Cardiac muscle cell (in vitro differentiated cells and primary cell): ENCODE measurements at regions not wholly inside any gene's neighbourhood (a gene's known extent, or its start where the extent isn't known, plus 50 kb on each side); places are given as distances from the start of the nearest gene placed in this dataset.

ENCODE experiments used
- DNase-seq, 2 donors: peaks; one replicate each; pipeline versions ENCODE4 v3.0.0 to v3.0.0-alpha.2; 2010 to 2017; ENCODE audit warnings: low read depth in 1 of 2, low spot score in 1 of 2
- H3K27ac ChIP-seq: fragments of 200-600 bp; sonication (generic); 2 replicates; pipeline ENCODE4 v1.5.1; 2016
- H3K27me3 ChIP-seq: fragments of 200-600 bp; sonication (generic); 2 replicates; pipeline ENCODE4 v1.6.0; 2016; ENCODE audit warnings: control low read depth
- H3K36me3 ChIP-seq: fragments of 200-600 bp; sonication (generic); 2 replicates; pipeline ENCODE4 v1.5.1; 2016; ENCODE audit warnings: control low read depth
- H3K4me1 ChIP-seq: fragments of 200-600 bp; sonication (generic); 2 replicates; pipeline ENCODE4 v1.8.1; 2017; ENCODE audit warnings: low read depth, mild to moderate bottlenecking, mixed run types
- H3K4me3 ChIP-seq: fragments of 200-600 bp; sonication (generic); 2 replicates; pipeline ENCODE4 v1.5.1; 2016; ENCODE audit warnings: mild to moderate bottlenecking
- H3K9me3 ChIP-seq: fragments of 200-600 bp; sonication (generic); 2 replicates; pipeline ENCODE4 v1.5.1; 2017; ENCODE audit warnings: low read depth, mild to moderate bottlenecking, control low read depth
- TF ChIP-seq, protein P1 (sequence below): IDR thresholded peaks from 2 replicates; pipeline ENCODE4 v1.5.1; 2012; ENCODE audit warnings: low read depth, mild to moderate bottlenecking, low read length

DNA sequence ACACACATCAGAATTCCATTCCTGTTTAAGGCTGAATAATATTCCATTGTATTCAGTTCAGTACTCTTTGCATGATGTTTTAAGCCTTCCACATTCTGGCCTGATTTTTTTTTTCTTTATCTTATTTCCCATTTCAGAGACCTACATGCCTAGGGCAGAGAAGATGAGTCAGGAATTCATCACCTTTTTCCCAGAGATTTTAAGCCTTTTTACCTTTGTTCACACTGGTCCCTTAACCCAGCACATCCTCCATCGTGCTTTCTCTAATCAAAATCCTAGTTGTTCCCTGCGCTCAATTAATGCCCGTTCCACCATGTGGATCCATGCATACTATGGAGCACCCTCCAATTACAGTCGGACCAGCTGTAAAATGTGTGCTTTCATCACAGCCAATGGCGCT is 245.1 kb downstream of the DHX15 start:
- H3K36me3 ChIP-seq, result no peaks in the 10 kb centered on the region
- DNase-seq, result no peak
- H3K4me1 ChIP-seq, result no peaks in the 10 kb centered on the region
- H3K9me3 ChIP-seq, result no peaks in the 10 kb centered on the region
- H3K4me3 ChIP-seq, result no peak overlapping the region
- H3K27ac ChIP-seq, result no peak overlapping the region
- TF ChIP-seq, protein P1, sequence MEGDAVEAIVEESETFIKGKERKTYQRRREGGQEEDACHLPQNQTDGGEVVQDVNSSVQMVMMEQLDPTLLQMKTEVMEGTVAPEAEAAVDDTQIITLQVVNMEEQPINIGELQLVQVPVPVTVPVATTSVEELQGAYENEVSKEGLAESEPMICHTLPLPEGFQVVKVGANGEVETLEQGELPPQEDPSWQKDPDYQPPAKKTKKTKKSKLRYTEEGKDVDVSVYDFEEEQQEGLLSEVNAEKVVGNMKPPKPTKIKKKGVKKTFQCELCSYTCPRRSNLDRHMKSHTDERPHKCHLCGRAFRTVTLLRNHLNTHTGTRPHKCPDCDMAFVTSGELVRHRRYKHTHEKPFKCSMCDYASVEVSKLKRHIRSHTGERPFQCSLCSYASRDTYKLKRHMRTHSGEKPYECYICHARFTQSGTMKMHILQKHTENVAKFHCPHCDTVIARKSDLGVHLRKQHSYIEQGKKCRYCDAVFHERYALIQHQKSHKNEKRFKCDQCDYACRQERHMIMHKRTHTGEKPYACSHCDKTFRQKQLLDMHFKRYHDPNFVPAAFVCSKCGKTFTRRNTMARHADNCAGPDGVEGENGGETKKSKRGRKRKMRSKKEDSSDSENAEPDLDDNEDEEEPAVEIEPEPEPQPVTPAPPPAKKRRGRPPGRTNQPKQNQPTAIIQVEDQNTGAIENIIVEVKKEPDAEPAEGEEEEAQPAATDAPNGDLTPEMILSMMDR, result no peak
- H3K27me3 ChIP-seq, result no peaks in the 10 kb centered on the region

DNA sequence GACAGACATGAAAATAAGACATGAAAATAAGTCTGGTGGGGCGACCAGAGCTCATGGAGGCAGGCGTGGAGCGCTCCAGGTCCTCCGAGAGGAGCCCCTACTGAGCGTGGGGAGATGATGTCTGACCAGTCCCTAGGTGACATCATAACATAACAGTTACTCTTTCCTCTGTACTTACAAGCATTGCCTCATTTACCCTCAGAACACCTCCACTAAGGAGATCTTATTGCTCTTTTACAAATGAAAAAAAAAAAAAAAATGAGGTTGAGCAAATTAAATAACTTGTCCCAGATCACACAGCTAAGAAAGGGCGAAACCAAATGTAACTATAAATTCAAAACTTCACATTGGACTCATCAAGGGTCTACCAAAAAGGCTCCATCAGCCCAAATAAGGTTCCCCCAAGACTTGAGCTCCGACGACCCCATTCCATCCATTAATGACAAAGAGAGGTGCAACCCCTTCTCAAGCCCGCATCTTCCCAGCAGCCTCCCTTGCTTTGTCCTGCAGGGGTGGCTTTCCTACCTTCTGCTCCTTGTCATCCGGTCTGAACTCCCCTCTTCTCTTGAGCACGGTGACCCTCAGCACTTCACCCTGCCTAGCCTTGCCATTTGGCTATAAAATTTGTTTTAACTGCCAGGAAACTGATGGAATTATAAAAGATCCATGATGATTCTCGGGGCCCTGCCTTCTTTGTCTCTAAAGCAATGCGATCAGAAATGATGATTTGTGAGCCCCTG is 246.7 kb downstream of the DHX15 start:
- DNase-seq, result no peak
- Histone ChIP-seq H3K27ac (no peak overlapping the region), H3K27me3 (no peaks in the 10 kb centered on the region), H3K4me3 (no peak overlapping the region), H3K9me3 (no peaks in the 10 kb centered on the region), H3K4me1 (no peaks in the 10 kb centered on the region), H3K36me3 (no peaks in the 10 kb centered on the region)
- TF ChIP-seq, protein P1, result no peak

DNA sequence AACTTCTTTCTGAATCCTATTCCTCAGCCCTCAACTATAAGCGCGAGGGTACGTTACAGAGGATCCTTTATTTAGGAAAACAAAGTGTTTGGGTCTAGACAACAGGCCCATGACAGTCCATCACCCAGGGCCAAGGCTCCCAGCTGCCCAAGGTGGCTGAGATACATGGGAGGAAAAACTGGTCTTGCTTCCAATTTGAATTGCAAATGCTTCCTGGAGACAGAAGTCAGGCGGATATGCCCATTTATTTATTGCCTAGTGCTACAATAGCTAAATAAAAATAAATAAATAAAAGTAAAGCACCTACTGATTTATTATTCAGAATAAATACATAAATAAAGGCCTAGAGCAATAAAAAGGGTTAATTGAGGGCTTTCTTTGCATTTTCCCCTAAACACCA is 248.7 kb downstream of the DHX15 start:
- DNase-seq, result no peak
- no peaks in the 10 kb centered on the region for H3K4me1 ChIP-seq
- H3K27ac ChIP-seq, result no peak overlapping the region
- H3K9me3 ChIP-seq, result no peaks in the 10 kb centered on the region
- no peaks in the 10 kb centered on the region for H3K27me3 ChIP-seq
- TF ChIP-seq, protein P1, result no peak
- no peak overlapping the region for H3K4me3 ChIP-seq
- H3K36me3 ChIP-seq, result no peaks in the 10 kb centered on the region

DNA sequence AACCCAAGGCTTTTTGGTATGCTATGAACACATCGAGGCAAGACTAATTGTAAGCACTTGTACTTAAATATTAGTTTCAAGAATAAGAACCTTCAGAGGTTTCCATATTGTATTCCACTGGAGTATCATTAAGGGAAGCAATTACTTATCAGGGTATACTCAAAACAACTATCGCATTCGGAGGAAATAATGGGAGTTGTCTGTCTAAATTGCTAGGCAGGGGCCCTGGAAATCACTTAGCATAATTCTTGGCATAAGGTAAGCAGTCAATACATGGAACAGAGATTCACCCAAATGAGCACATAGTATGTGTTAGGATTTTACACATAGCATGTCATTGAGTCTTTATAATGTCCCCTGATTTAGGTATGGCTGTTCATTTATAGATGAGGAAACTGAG is 249.4 kb downstream of the DHX15 start:
- TF ChIP-seq, protein P1, result no peak
- H3K4me3 ChIP-seq, result no peak overlapping the region
- no peaks in the 10 kb centered on the region for H3K36me3 ChIP-seq
- H3K4me1 ChIP-seq, result no peaks in the 10 kb centered on the region
- H3K27me3 ChIP-seq, result no peaks in the 10 kb centered on the region
- H3K9me3 ChIP-seq, result no peaks in the 10 kb centered on the region
- DNase-seq, result no peak
- H3K27ac ChIP-seq, result no peak overlapping the region

DNA sequence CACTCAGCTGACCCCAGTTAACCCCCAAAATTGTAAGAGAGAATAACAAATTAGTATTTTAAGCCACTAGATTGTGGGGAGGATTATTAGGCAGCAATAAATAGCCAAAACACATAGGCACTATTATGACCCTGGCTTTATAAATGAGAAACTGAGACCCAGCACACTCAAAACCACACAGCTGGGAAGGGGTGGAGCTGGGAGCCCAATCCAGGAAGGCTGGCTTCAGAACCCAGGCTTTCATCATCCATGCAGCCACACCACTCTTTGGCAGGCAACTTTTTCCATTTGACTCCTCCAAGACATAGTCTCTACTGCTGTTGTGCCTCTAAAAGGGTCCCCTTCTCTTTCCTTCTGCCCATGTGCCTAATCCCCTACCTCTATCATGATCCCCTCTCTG is 253.8 kb downstream of the DHX15 start:
- H3K27me3 ChIP-seq, result no peaks in the 10 kb centered on the region
- H3K27ac ChIP-seq, result no peak overlapping the region
- DNase-seq, result no peak
- H3K9me3 ChIP-seq, result no peaks in the 10 kb centered on the region
- H3K4me1 ChIP-seq, result no peaks in the 10 kb centered on the region
- H3K36me3 ChIP-seq, result no peaks in the 10 kb centered on the region
- H3K4me3 ChIP-seq, result no peak overlapping the region
- TF ChIP-seq, protein P1, result no peak
